Heart right ventricle (tissue), 16 donors: ENCODE measurements at regions not wholly inside any gene's neighbourhood (a gene's known extent, or its start where the extent isn't known, plus 50 kb on each side); places are given as distances from the start of the nearest gene placed in this dataset.

Experiments used
- ATAC-seq, 8 donors: fragments of 200-7000 bp; cut with Tn5 transposase; one replicate each; pipeline ENCODE4 v1.9.1; 2020; ENCODE audit warnings: mild to moderate bottlenecking in 8 of 8, moderate library complexity in 8 of 8, moderate number of reproducible peaks in 1 of 8
- DNase-seq, 2 donors: peaks; one replicate each; pipeline ENCODE4 v3.0.0-alpha.2; 2020
- H3K27ac ChIP-seq, 10 donors: fragments of 200-600 bp; sonication (generic) in 2 of 10; one replicate each; pipeline versions ENCODE4 v1.5.0 to v1.8.0; 2020 to 2022; ENCODE audit warnings: mild to moderate bottlenecking in 3 of 10
- H3K27me3 ChIP-seq, 7 donors: fragments of 200-600 bp; one replicate each; pipeline ENCODE4 v1.8.0; 2021 to 2022; ENCODE audit warnings: mild to moderate bottlenecking in 2 of 7
- H3K36me3 ChIP-seq, 9 donors: fragments of 200-600 bp; sonication (generic) in 1 of 9; one replicate each; pipeline versions ENCODE4 v1.5.0 to v1.8.0; 2020 to 2022; ENCODE audit warnings: mild to moderate bottlenecking in 2 of 9
- H3K4me1 ChIP-seq, 9 donors: fragments of 200-600 bp; sonication (generic) in 1 of 9; one replicate each; pipeline versions ENCODE4 v1.5.0 to v1.8.0; 2020 to 2022; ENCODE audit warnings: mild to moderate bottlenecking in 4 of 9
- H3K4me3 ChIP-seq, 10 donors: fragments of 200-600 bp; sonication (generic) in 2 of 10; one replicate each; pipeline versions ENCODE4 v1.5.0 to v1.8.0; 2020 to 2022; ENCODE audit warnings: mild to moderate bottlenecking in 7 of 10, moderate library complexity in 2 of 10
- H3K9me3 ChIP-seq, 11 donors: fragments of 200-600 bp in 10 of 11; sonication (generic) in 2 of 11; one replicate each; pipeline versions ENCODE4 v1.5.0 to v1.8.0; 2013 to 2022; ENCODE audit warnings: mild to moderate bottlenecking in 2 of 11, control low read depth in 1 of 11, moderate library complexity in 1 of 11
- CTCF ChIP-seq, 9 donors: fragments of 200-600 bp; sonication (generic) in 2 of 9; IDR thresholded peaks; one replicate each; pipeline versions ENCODE4 v1.5.0 to v1.8.0; 2021 to 2022; ENCODE audit warnings: antibody characterized with exemption in 9 of 9, mild to moderate bottlenecking in 5 of 9, moderate library complexity in 1 of 9
- WGBS, 2 donors: extraction: QIAGEN DNeasy Blood & Tissue Kit; methylation state at CpG; one replicate each; pipeline ENCODE4 v1.1.7; 2013; ENCODE audit warnings: inconsistent platforms in 1 of 2; 5-methylcytosine and 5-hydroxymethylcytosine counted together
- intact Hi-C, 10 donors: fragments of 100-400 bp; cut with DNase I; formaldehyde crosslinking; loops; one replicate each; pipeline versions ENCODE4 v1.11.1 to v1.14.2; 2022
- donor health status: Arrhythmogenic right ventricular cardiomyopathy.
- donor health status: ischemic (EF 13 %, LVEDD 7.1; RV severe dilation, severe dysfunction).
- donor health status: healthy with polysubstance abuse.
- donor health status: DM: no; HTN: yes; CAD: no.
- donor health status: DM: no; HTN: no; CAD: no.
- donor health status: ischemic (EF 25% LVEDD 6.9; RV normal size, moderate dysfunction).
- donor health status: ischemic (EF 25% LVEDD 5.7; RV mildly dilated, moderate dysfunction).
- donor health status: healthy.
- donor health status: DM: yes; HTN: yes; CAD: no.
- donor health status: Ischemic cardiomyopathy.
- donor health status: ischemic (EF 35%, LVEDD 5.7; RV mildly dilated, moderate dysfunction).
- donor health status: nonischemic (EF 11% LVEDD 7.7; RV severe dilation, severe dysfunction).
- donor health status: DM: yes; HTN: yes; CAD: no.
- donor health status: PGD.
- donor health status: ischemic (EF 29% LVEDD 5.4; RV normal size, mild dysfunction).
- donor health status: nonischemic (EF 23%, LVEDD 6.1; RV moderate dilation, normal function).

- DNase-seq: no peak
Measured at GRCh38 chr4:115938764-115939443, 825.5 kb upstream of the NDST4 start.

GRCh38 chr4:115929373-115929772 is 816.0 kb upstream of the NDST4 start:
- Histone ChIP-seq H3K27me3 (no peaks in the 10 kb centered on the region), H3K9me3 (peaks cover 0 to 8% (median 0%) of the 10 kb centered on the region in 11 donors), H3K4me3 (no peak overlapping the region), H3K4me1 (no peaks in the 10 kb centered on the region), H3K36me3 (no peaks in the 10 kb centered on the region), H3K27ac (no peak overlapping the region)
- ATAC-seq (no peak), DNase-seq (no peak)
- intact Hi-C loops: no loop called here
- TF ChIP-seq CTCF (IDR thresholded peaks at IDR 0.05): no peak
- 93% methylated on average over 1 of the region's 1 CpG for WGBS, 2 donors

More at GRCh38 chr4:115938764-115939443, 825.5 kb upstream of the NDST4 start:
- intact Hi-C loops: no loop called here
- no peaks in the 10 kb centered on the region for H3K4me1 ChIP-seq
- H3K36me3 ChIP-seq: no peaks in the 10 kb centered on the region
- no peaks in the 10 kb centered on the region for H3K27me3 ChIP-seq
- TF ChIP-seq CTCF (IDR thresholded peaks at IDR 0.05): no peak
- 46 to 50% methylated on average over 4 of the region's 4 CpGs for WGBS, 2 donors
- no peak overlapping the region for H3K27ac ChIP-seq
- peaks cover 0 to 4% (median 0%) of the 10 kb centered on the region in 11 donors for H3K9me3 ChIP-seq
- no peak overlapping the region for H3K4me3 ChIP-seq
- ATAC-seq: no peak

- Histone ChIP-seq H3K27ac (no peak overlapping the region), H3K4me1 (no peaks in the 10 kb centered on the region), H3K36me3 (no peaks in the 10 kb centered on the region), H3K4me3 (no peak overlapping the region), H3K27me3 (no peaks in the 10 kb centered on the region), H3K9me3 (peaks cover 0 to 7% (median 0%) of the 10 kb centered on the region in 11 donors)
- intact Hi-C loops: no loop called here
- no peak for DNase-seq
- ATAC-seq: no peak
- no peak for TF ChIP-seq CTCF (IDR thresholded peaks at IDR 0.05)
- WGBS, 2 donors: 79 to 84% methylated on average over 5 of the region's 5 CpGs
Measured at GRCh38 chr4:115927382-115927781, 814.0 kb upstream of the NDST4 start.

- H3K4me3 ChIP-seq: no peak overlapping the region
- DNase-seq: no peak
- no peak for ATAC-seq
- WGBS, 2 donors: 63 to 73% methylated on average over 1 of the region's 1 CpG
- H3K27ac ChIP-seq: no peak overlapping the region
- TF ChIP-seq CTCF (IDR thresholded peaks at IDR 0.05): no peak
- H3K36me3 ChIP-seq: no peaks in the 10 kb centered on the region
- H3K27me3 ChIP-seq: no peaks in the 10 kb centered on the region
- no peaks in the 10 kb centered on the region for H3K4me1 ChIP-seq
- peaks cover 0 to 9% (median 0%) of the 10 kb centered on the region in 11 donors for H3K9me3 ChIP-seq
- intact Hi-C loops: no loop called here
Measured at GRCh38 chr4:115923152-115923551, 809.7 kb upstream of the NDST4 start.
